A673 (cell line): ENCODE measurements at regions not wholly inside any gene's neighbourhood (a gene's known extent, or its start where the extent isn't known, plus 50 kb on each side); places are given as distances from the start of the nearest gene placed in this dataset.

Source experiments
- CTCF ChIP-seq: fragments of 300-800, 200-600 bp; sonication (generic); conservative IDR thresholded peaks from 2 replicates; pipeline ENCODE4 v1.5.1; 2017; ENCODE audit warnings: low read depth, mild to moderate bottlenecking, antibody characterized with exemption, low read length, moderate library complexity, mixed read lengths
- EZH2 ChIP-seq: fragments of 200-600 bp; sonication (generic); IDR thresholded peaks from 2 replicates; pipeline ENCODE4 v1.6.1; 2017; ENCODE audit warnings: borderline replicate concordance, low read depth, mild to moderate bottlenecking, mixed read lengths, antibody characterized with exemption, low read length; ENCODE audit not compliant: poor library complexity, severe bottlenecking

GRCh38 chr12:24113701-24114100, 164.2 kb upstream of the SOX5 start:
- TF ChIP-seq CTCF = no peak
- TF ChIP-seq EZH2 = no peak
